ENCODE measurements at regions not wholly inside any gene's neighbourhood (a gene's known extent, or its start where the extent isn't known, plus 50 kb on each side); places are given as distances from the start of the nearest gene placed in this dataset.
A peak's percentile ranks its signal among the peaks of the same experiment; 100 is the strongest.

GRCh38 chr4:180234730-180235129, 2008.5 kb upstream of the TENM3 start:
- Histone ChIP-seq H3K79me1 (ENCODE audit: low read length) (no peaks in the 10 kb centered on the region), H2AK5ac (ENCODE audit: low read length) (no peak overlapping the region), H3K4me2 (ENCODE audit: low read length) (no peak overlapping the region), H3K23ac (ENCODE audit: low read length) (no peak overlapping the region), H3K36me3 (ENCODE audit: control insufficient read depth, insufficient read depth, low read length) (no peaks in the 10 kb centered on the region), H3K79me2 (ENCODE audit: control insufficient read depth, insufficient read depth, low read length) (no peaks in the 10 kb centered on the region), H3K9ac (ENCODE audit: low read length) (no peak overlapping the region), H3K27ac (ENCODE audit: low read depth, low read length) (no peak overlapping the region), H3K4ac (ENCODE audit: low read depth, low read length) (no peak overlapping the region), H3K4me1 (ENCODE audit: control insufficient read depth, low read depth, low read length) (no peaks in the 10 kb centered on the region), H3K27me3 (ENCODE audit: insufficient read depth, low read length, poor library complexity) (no peaks in the 10 kb centered on the region), H4K5ac (ENCODE audit: low read length) (no peak overlapping the region), H2BK120ac (ENCODE audit: low read depth, low read length) (no peak overlapping the region), H2BK5ac (ENCODE audit: low read length) (no peak overlapping the region), H2BK15ac (replicated peaks; ENCODE audit: low read depth) (no peak overlapping the region), H4K8ac (ENCODE audit: low read depth, low read length) (no peak overlapping the region), H3K4me3 (ENCODE audit: low read length) (no peak overlapping the region), H3K56ac (ENCODE audit: low read length) (no peak overlapping the region), H3K18ac (ENCODE audit: low read length) (no peak overlapping the region)
- WGBS (ENCODE audit: extremely low coverage, insufficient coverage, low lambda C conversion rate): no CpG with 5 or more reads among the region's 3 CpGs
- DNase-seq: peak; percentile 21

DNA sequence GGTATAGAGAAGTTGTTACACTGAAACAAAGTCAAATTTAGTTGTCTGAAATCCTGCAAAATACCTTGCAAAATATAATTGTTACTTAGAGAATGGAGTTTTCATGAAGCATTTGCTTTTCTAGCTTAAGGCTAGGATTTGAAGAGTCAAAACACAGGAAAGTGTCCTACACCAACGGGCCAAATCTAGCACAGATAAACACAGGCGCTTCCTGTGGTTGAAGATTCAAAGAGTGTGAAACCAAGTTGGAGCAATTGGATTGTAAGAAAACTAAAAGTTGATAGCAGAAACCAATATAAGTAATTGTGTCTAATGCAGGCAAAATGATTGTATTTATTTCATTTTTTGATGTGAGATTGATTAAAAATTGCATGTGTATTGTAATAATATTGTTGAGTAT, 2002.5 kb upstream of the TENM3 start:
- Histone ChIP-seq H3K23ac (ENCODE audit: low read length) (no peak overlapping the region), H3K27ac (ENCODE audit: low read depth, low read length) (no peak overlapping the region), H2BK15ac (replicated peaks; ENCODE audit: low read depth) (no peak overlapping the region), H3K56ac (ENCODE audit: low read length) (no peak overlapping the region), H3K79me2 (ENCODE audit: control insufficient read depth, insufficient read depth, low read length) (no peaks in the 10 kb centered on the region), H3K4me1 (ENCODE audit: control insufficient read depth, low read depth, low read length) (no peaks in the 10 kb centered on the region), H3K4me3 (ENCODE audit: low read length) (no peak overlapping the region), H4K8ac (ENCODE audit: low read depth, low read length) (no peak overlapping the region), H3K36me3 (ENCODE audit: control insufficient read depth, insufficient read depth, low read length) (no peaks in the 10 kb centered on the region), H4K5ac (ENCODE audit: low read length) (no peak overlapping the region), H3K18ac (ENCODE audit: low read length) (no peak overlapping the region), H2BK120ac (ENCODE audit: low read depth, low read length) (no peak overlapping the region), H3K4me2 (ENCODE audit: low read length) (no peak overlapping the region), H3K9ac (ENCODE audit: low read length) (no peak overlapping the region), H3K79me1 (ENCODE audit: low read length) (no peaks in the 10 kb centered on the region), H2AK5ac (ENCODE audit: low read length) (no peak overlapping the region), H3K4ac (ENCODE audit: low read depth, low read length) (no peak overlapping the region), H2BK5ac (ENCODE audit: low read length) (no peak overlapping the region), H3K27me3 (ENCODE audit: insufficient read depth, low read length, poor library complexity) (no peaks in the 10 kb centered on the region)
- no peak for DNase-seq
- no CpG with 5 or more reads among the region's 2 CpGs for WGBS (ENCODE audit: extremely low coverage, insufficient coverage, low lambda C conversion rate)

GRCh38 chr4:180253419-180253818, 1989.8 kb upstream of the TENM3 start:
- Histone ChIP-seq H3K56ac (ENCODE audit: low read length) (no peak overlapping the region), H4K8ac (ENCODE audit: low read depth, low read length) (no peak overlapping the region), H2AK5ac (ENCODE audit: low read length) (no peak overlapping the region), H3K79me1 (ENCODE audit: low read length) (no peaks in the 10 kb centered on the region), H3K23ac (ENCODE audit: low read length) (no peak overlapping the region), H3K79me2 (ENCODE audit: control insufficient read depth, insufficient read depth, low read length) (no peaks in the 10 kb centered on the region), H3K9ac (ENCODE audit: low read length) (no peak overlapping the region), H3K27ac (ENCODE audit: low read depth, low read length) (no peak overlapping the region), H4K5ac (ENCODE audit: low read length) (no peak overlapping the region), H2BK120ac (ENCODE audit: low read depth, low read length) (no peak overlapping the region), H3K18ac (ENCODE audit: low read length) (no peak overlapping the region), H2BK5ac (ENCODE audit: low read length) (no peak overlapping the region), H3K27me3 (ENCODE audit: insufficient read depth, low read length, poor library complexity) (no peaks in the 10 kb centered on the region), H3K36me3 (ENCODE audit: control insufficient read depth, insufficient read depth, low read length) (no peaks in the 10 kb centered on the region), H2BK15ac (replicated peaks; ENCODE audit: low read depth) (no peak overlapping the region), H3K4me3 (ENCODE audit: low read length) (no peak overlapping the region), H3K4ac (ENCODE audit: low read depth, low read length) (no peak overlapping the region), H3K4me2 (ENCODE audit: low read length) (no peak overlapping the region), H3K4me1 (ENCODE audit: control insufficient read depth, low read depth, low read length) (no peaks in the 10 kb centered on the region)
- no peak for DNase-seq
- WGBS (ENCODE audit: extremely low coverage, insufficient coverage, low lambda C conversion rate): no CpG with 5 or more reads among the region's 1 CpG

DNA sequence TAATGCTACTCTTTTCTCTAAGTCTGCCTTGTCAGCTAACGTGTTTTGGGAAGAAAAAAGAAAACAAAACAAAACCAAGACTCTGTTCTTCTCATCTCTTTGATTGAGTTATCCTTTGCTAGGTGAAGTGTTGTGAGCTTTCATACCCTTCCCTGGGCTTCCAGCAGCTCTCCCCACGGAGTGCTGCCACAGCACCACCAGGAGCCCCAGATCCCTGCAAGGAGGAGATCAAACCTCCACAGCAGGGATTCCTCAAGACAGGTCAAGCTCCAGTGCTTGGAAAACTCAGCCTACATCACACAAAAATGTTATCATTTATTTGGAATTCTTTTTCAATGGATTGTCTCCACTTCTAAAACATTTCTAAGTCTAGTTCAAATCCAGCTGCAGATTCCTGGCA, 1981.9 kb upstream of the TENM3 start:
- Histone ChIP-seq H3K27me3 (ENCODE audit: insufficient read depth, low read length, poor library complexity) (no peaks in the 10 kb centered on the region), H2BK120ac (ENCODE audit: low read depth, low read length) (no peak overlapping the region), H3K23ac (ENCODE audit: low read length) (no peak overlapping the region), H3K18ac (ENCODE audit: low read length) (no peak overlapping the region), H4K5ac (ENCODE audit: low read length) (no peak overlapping the region), H3K56ac (ENCODE audit: low read length) (no peak overlapping the region), H3K79me2 (ENCODE audit: control insufficient read depth, insufficient read depth, low read length) (no peaks in the 10 kb centered on the region), H3K4ac (ENCODE audit: low read depth, low read length) (no peak overlapping the region), H3K27ac (ENCODE audit: low read depth, low read length) (no peak overlapping the region), H2BK15ac (replicated peaks; ENCODE audit: low read depth) (no peak overlapping the region), H4K8ac (ENCODE audit: low read depth, low read length) (no peak overlapping the region), H3K4me3 (ENCODE audit: low read length) (no peak overlapping the region), H2BK5ac (ENCODE audit: low read length) (no peak overlapping the region), H2AK5ac (ENCODE audit: low read length) (no peak overlapping the region), H3K36me3 (ENCODE audit: control insufficient read depth, insufficient read depth, low read length) (no peaks in the 10 kb centered on the region), H3K79me1 (ENCODE audit: low read length) (no peaks in the 10 kb centered on the region), H3K4me1 (ENCODE audit: control insufficient read depth, low read depth, low read length) (no peaks in the 10 kb centered on the region), H3K4me2 (ENCODE audit: low read length) (no peak overlapping the region), H3K9ac (ENCODE audit: low read length) (no peak overlapping the region)
- peak; percentile 33 for DNase-seq
- no CpG with 5 or more reads among the region's 2 CpGs for WGBS (ENCODE audit: extremely low coverage, insufficient coverage, low lambda C conversion rate)

- H3K56ac ChIP-seq (ENCODE audit: low read length): no peak overlapping the region
- no peaks in the 10 kb centered on the region for H3K4me1 ChIP-seq (ENCODE audit: control insufficient read depth, low read depth, low read length)
- no peaks in the 10 kb centered on the region for H3K36me3 ChIP-seq (ENCODE audit: control insufficient read depth, insufficient read depth, low read length)
- H3K18ac ChIP-seq (ENCODE audit: low read length): no peak overlapping the region
- H3K4ac ChIP-seq (ENCODE audit: low read depth, low read length): no peak overlapping the region
- H2BK120ac ChIP-seq (ENCODE audit: low read depth, low read length): no peak overlapping the region
- H2BK15ac ChIP-seq (replicated peaks; ENCODE audit: low read depth): no peak overlapping the region
- H3K4me2 ChIP-seq (ENCODE audit: low read length): no peak overlapping the region
- H2AK5ac ChIP-seq (ENCODE audit: low read length): no peak overlapping the region
- no peak overlapping the region for H3K23ac ChIP-seq (ENCODE audit: low read length)
- no peak overlapping the region for H2BK5ac ChIP-seq (ENCODE audit: low read length)
- no peak overlapping the region for H4K8ac ChIP-seq (ENCODE audit: low read depth, low read length)
- H3K27ac ChIP-seq (ENCODE audit: low read depth, low read length): no peak overlapping the region
- no peak overlapping the region for H3K4me3 ChIP-seq (ENCODE audit: low read length)
- H3K79me2 ChIP-seq (ENCODE audit: control insufficient read depth, insufficient read depth, low read length): no peaks in the 10 kb centered on the region
- no peak overlapping the region for H3K9ac ChIP-seq (ENCODE audit: low read length)
- no CpG with 5 or more reads among the region's 3 CpGs for WGBS (ENCODE audit: extremely low coverage, insufficient coverage, low lambda C conversion rate)
- DNase-seq: no peak
- H3K79me1 ChIP-seq (ENCODE audit: low read length): no peaks in the 10 kb centered on the region
- no peak overlapping the region for H4K5ac ChIP-seq (ENCODE audit: low read length)
- no peaks in the 10 kb centered on the region for H3K27me3 ChIP-seq (ENCODE audit: insufficient read depth, low read length, poor library complexity)
Observed at GRCh38 chr4:180280076-180280475, 1963.1 kb upstream of the TENM3 start.

GRCh38 chr4:180280726-180281297, 1962.4 kb upstream of the TENM3 start:
- Histone ChIP-seq H3K36me3 (ENCODE audit: control insufficient read depth, insufficient read depth, low read length) (no peaks in the 10 kb centered on the region), H3K4me1 (ENCODE audit: control insufficient read depth, low read depth, low read length) (no peaks in the 10 kb centered on the region), H4K8ac (ENCODE audit: low read depth, low read length) (no peak overlapping the region), H3K4ac (ENCODE audit: low read depth, low read length) (no peak overlapping the region), H3K18ac (ENCODE audit: low read length) (no peak overlapping the region), H2AK5ac (ENCODE audit: low read length) (no peak overlapping the region), H2BK5ac (ENCODE audit: low read length) (no peak overlapping the region), H3K4me2 (ENCODE audit: low read length) (no peak overlapping the region), H3K27me3 (ENCODE audit: insufficient read depth, low read length, poor library complexity) (no peaks in the 10 kb centered on the region), H2BK120ac (ENCODE audit: low read depth, low read length) (no peak overlapping the region), H3K4me3 (ENCODE audit: low read length) (no peak overlapping the region), H3K27ac (ENCODE audit: low read depth, low read length) (no peak overlapping the region), H2BK15ac (replicated peaks; ENCODE audit: low read depth) (no peak overlapping the region), H3K79me2 (ENCODE audit: control insufficient read depth, insufficient read depth, low read length) (no peaks in the 10 kb centered on the region), H4K5ac (ENCODE audit: low read length) (no peak overlapping the region), H3K9ac (ENCODE audit: low read length) (no peak overlapping the region), H3K56ac (ENCODE audit: low read length) (no peak overlapping the region), H3K79me1 (ENCODE audit: low read length) (no peaks in the 10 kb centered on the region), H3K23ac (ENCODE audit: low read length) (no peak overlapping the region)
- WGBS (ENCODE audit: extremely low coverage, insufficient coverage, low lambda C conversion rate): no CpG with 5 or more reads among the region's 6 CpGs
- no peak for DNase-seq

All from mesendoderm (in vitro differentiated cells).